Right forelimb (tissue), 1 donor: ENCODE measurements at regions not wholly inside any gene's neighbourhood (a gene's known extent, or its start where the extent isn't known, plus 50 kb on each side); places are given as distances from the start of the nearest gene placed in this dataset.
"Not testable (repeated sequence)": the region's sequence is repeated elsewhere in the genome, so short reads cannot be mapped to it uniquely, and the experiment has no call there.

ENCODE experiments used
- DNase-seq: peaks from one replicate; pipeline ENCODE4 v3.0.0-alpha.2; 2018

GRCh38 chr1:191025896-191026642, 548.4 kb upstream of the BRINP3 start:
- no peak for DNase-seq

- no peak for DNase-seq
Observed at GRCh38 chr1:191026828-191027227, 549.2 kb upstream of the BRINP3 start.

- DNase-seq, result no peak
Observed at GRCh38 chr1:191034132-191034531, 556.5 kb upstream of the BRINP3 start.

GRCh38 chr1:191043066-191043465, 565.4 kb upstream of the BRINP3 start:
- no peak for DNase-seq

GRCh38 chr1:191049781-191050180, 572.1 kb upstream of the BRINP3 start:
- DNase-seq, result no peak

- DNase-seq, result no peak
Observed at GRCh38 chr1:191052888-191053287, 575.2 kb upstream of the BRINP3 start.

- no peak for DNase-seq
Observed at GRCh38 chr1:191065346-191065745, 587.7 kb upstream of the BRINP3 start.

GRCh38 chr1:191065771-191066170, 588.1 kb upstream of the BRINP3 start:
- no peak for DNase-seq

- no peak for DNase-seq
Observed at GRCh38 chr1:191074881-191075280, 597.2 kb upstream of the BRINP3 start.

GRCh38 chr1:191083090-191083489, 605.4 kb upstream of the BRINP3 start:
- not testable (repeated sequence) for DNase-seq

- DNase-seq, result no peak
Observed at GRCh38 chr1:191085121-191085520, 607.5 kb upstream of the BRINP3 start.

GRCh38 chr1:191086910-191087309, 609.2 kb upstream of the BRINP3 start:
- no peak for DNase-seq

- no peak for DNase-seq
Observed at GRCh38 chr1:191096405-191096804, 618.7 kb upstream of the BRINP3 start.

- DNase-seq, result no peak
Observed at GRCh38 chr1:191099696-191100095, 622.0 kb upstream of the BRINP3 start.

- no peak for DNase-seq
Observed at GRCh38 chr1:191101960-191102359, 624.3 kb upstream of the BRINP3 start.

- DNase-seq, result no peak
Observed at GRCh38 chr1:191125950-191126349, 648.3 kb upstream of the BRINP3 start.

- no peak for DNase-seq
Observed at GRCh38 chr1:191134796-191135195, 657.1 kb upstream of the BRINP3 start.

GRCh38 chr1:191140038-191140437, 662.4 kb upstream of the BRINP3 start:
- DNase-seq, result no peak

- no peak for DNase-seq
Observed at GRCh38 chr1:191142748-191143147, 665.1 kb upstream of the BRINP3 start.

- DNase-seq, result no peak
Observed at GRCh38 chr1:191145834-191146233, 668.2 kb upstream of the BRINP3 start.

- DNase-seq, result no peak
Observed at GRCh38 chr1:191151321-191151807, 673.7 kb upstream of the BRINP3 start.

- DNase-seq, result no peak
Observed at GRCh38 chr1:191152776-191153175, 675.1 kb upstream of the BRINP3 start.

- DNase-seq, result no peak
Observed at GRCh38 chr1:191155178-191155577, 677.5 kb upstream of the BRINP3 start.

GRCh38 chr1:191160837-191161236, 683.2 kb upstream of the BRINP3 start:
- DNase-seq, result no peak

- no peak for DNase-seq
Observed at GRCh38 chr1:191162762-191163161, 685.1 kb upstream of the BRINP3 start.
